ENCODE measurements at regions not wholly inside any gene's neighbourhood (a gene's known extent, or its start where the extent isn't known, plus 50 kb on each side); places are given as distances from the start of the nearest gene placed in this dataset.
"Not testable (repeated sequence)": the region's sequence is repeated elsewhere in the genome, so short reads cannot be mapped to it uniquely, and the experiment has no call there.

- DNase-seq (ENCODE audit: low read depth in 2 of 2, low spot score in 1 of 2) = not testable (repeated sequence)
Measured at GRCh38 chr17:26881195-26881594, 412.7 kb upstream of the WSB1 start.

DNA sequence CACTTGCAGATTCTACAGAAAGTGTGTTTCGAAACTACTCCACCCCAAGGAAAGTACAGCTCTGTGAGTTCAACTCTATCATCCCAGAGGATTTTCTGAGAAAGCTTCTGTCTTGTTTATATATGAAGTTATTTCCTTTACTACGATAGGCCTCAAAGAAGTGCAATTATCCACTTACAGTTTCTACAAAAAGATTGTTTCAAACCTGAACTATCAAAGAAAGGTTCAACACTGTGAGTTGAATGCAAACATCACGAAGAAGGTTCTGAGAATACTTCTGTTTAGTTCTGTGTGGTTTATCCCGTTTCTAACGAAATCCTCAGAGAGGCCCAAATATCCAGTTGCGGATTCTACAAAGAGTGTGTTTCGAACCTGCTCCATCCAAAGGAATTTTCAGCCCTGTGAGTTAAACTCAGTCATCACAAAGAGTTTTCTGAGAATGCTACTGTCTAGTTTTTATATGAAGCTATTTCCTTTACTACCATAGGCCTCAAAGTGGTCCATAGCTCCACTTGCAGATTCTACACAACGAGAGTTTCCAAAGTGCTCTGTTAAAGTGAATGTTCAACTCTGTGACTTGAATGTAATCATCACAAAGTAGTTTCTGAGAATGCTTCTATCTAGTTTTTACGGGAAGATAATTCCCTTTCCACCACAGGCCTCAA lies 411.7 kb upstream of the WSB1 start:
- not testable (repeated sequence) for DNase-seq (ENCODE audit: low read depth in 2 of 2, low spot score in 1 of 2)

DNA sequence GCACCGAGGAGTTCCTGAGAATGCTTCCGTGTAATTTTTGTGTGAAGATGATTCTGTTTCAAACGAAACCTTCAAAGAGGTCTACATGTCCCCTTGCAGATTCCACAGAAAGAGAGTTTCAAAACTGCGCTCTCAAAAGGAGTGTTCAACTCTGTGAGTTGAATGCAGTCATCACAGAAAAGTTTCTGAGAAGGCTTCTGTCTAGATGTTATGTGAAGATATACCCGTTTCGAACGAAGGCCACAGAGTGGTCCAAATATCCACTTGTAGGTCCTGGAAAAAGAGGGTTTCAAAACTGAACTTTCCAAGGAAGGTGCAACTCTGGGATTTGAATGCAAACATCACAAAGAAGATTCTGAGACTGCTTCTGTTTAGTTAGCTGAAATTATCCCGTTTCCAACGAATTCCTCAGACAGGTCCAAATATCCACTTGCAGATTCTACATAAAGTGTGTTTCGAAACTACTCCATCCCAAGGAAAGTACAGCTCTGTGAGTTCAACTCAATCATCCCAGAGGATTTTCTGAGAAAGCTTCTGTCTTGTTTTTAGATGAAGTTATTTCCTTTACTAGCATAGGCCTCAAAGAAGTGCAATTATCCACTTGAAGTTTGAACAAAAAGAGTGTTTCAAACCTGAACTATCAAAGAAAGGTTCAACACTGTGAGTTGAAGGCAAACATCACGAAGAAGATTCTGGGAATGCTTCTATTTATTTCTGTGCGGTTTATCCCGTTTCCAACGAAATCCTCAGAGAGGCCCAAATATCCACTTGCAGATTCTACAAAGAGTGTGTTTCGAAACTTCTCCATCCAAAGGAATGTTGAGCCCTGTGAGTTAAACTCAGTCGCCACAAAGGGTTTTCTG lies 409.8 kb upstream of the WSB1 start:
- DNase-seq (ENCODE audit: low read depth in 2 of 2, low spot score in 1 of 2) = not testable (repeated sequence)

- not testable (repeated sequence) for DNase-seq (ENCODE audit: low read depth in 2 of 2, low spot score in 1 of 2)
Measured at GRCh38 chr17:26884741-26885059, 409.2 kb upstream of the WSB1 start.

- DNase-seq (ENCODE audit: low read depth in 2 of 2, low spot score in 1 of 2) = peak in 1 of 2 donors; percentile 2
Measured at GRCh38 chr17:26885244-26885970, 408.5 kb upstream of the WSB1 start.
